Gastrocnemius medialis (tissue), 4 donors: ENCODE measurements at regions not wholly inside any gene's neighbourhood (a gene's known extent, or its start where the extent isn't known, plus 50 kb on each side); places are given as distances from the start of the nearest gene placed in this dataset.

Source experiments
- ATAC-seq, 2 donors: fragments of 150-250 bp; one replicate each; pipeline ENCODE4 v1.9.1; 2016
- DNase-seq, 2 donors: peaks; one replicate each; pipeline ENCODE4 v3.0.0-alpha.2; 2019
- H3K27ac ChIP-seq, 4 donors: fragments of 200-600 bp; sonication (generic); 1 replicate in 1 of 4; 2 replicates in 3 of 4; pipeline ENCODE4 v1.5.1; 2016 to 2018; ENCODE audit warnings: mild to moderate bottlenecking in 2 of 4, moderate library complexity in 1 of 4
- H3K27me3 ChIP-seq, 3 donors: fragments of 200-600 bp; sonication (generic) in 2 of 3; 1 replicate in 1 of 3; 2 replicates in 2 of 3; pipeline versions ENCODE4 v1.5.1 to v1.6.0; 2016 to 2019; ENCODE audit warnings: mild to moderate bottlenecking in 1 of 3, moderate library complexity in 1 of 3
- H3K36me3 ChIP-seq, 2 donors: fragments of 200-600 bp; sonication (generic) in 1 of 2; one replicate each; pipeline ENCODE4 v1.5.1; 2017 to 2018
- H3K4me1 ChIP-seq, 2 donors: fragments of 200-600 bp; sonication (generic) in 1 of 2; one replicate each; pipeline ENCODE4 v1.5.1; 2016 to 2017; ENCODE audit warnings: mild to moderate bottlenecking in 2 of 2
- H3K4me3 ChIP-seq, 4 donors: fragments of 200-600 bp; sonication (generic) in 3 of 4; 1 replicate in 1 of 4; 2 replicates in 3 of 4; pipeline ENCODE4 v1.5.1; 2016 to 2019; ENCODE audit warnings: mild to moderate bottlenecking in 2 of 4
- H3K9me3 ChIP-seq, 3 donors: fragments of 200-600 bp; sonication (generic) in 2 of 3; 1 replicate in 1 of 3; 2 replicates in 2 of 3; pipeline ENCODE4 v1.5.1; 2016 to 2019
- CTCF ChIP-seq, 5 experiments: fragments of 450-650 bp in 3 of 5; fragments of 200-600 bp in 2 of 5; sonication (generic) in 2 of 5; IDR thresholded peaks in 4 of 5; conservative IDR thresholded peaks in 1 of 5; 1 replicate in 4 of 5; 2 replicates in 1 of 5; pipeline ENCODE4 v1.5.1; 2016 to 2019; ENCODE audit warnings: antibody characterized with exemption in 5 of 5, mild to moderate bottlenecking in 3 of 5, moderate library complexity in 3 of 5
- POLR2A ChIP-seq, 2 donors: fragments of 450-650 bp; IDR thresholded peaks; one replicate each; pipeline ENCODE4 v1.6.1; 2017; ENCODE audit warnings: antibody characterized with exemption in 2 of 2, mild to moderate bottlenecking in 2 of 2, moderate library complexity in 2 of 2
- in situ Hi-C, 4 donors: fragments of 200-750 bp; cut with MboI; loops; one replicate each; pipeline versions ENCODE4 v1.15.0 to v1.8.0; 2017; ENCODE audit warnings: low sequenced_read_pairs in 4 of 4
- intact Hi-C: fragments of 100-400 bp; cut with DNase I; formaldehyde crosslinking; loops from one replicate; pipeline ENCODE4 v1.15.1; 2023; ENCODE audit warnings: low total_unique reads

DNA sequence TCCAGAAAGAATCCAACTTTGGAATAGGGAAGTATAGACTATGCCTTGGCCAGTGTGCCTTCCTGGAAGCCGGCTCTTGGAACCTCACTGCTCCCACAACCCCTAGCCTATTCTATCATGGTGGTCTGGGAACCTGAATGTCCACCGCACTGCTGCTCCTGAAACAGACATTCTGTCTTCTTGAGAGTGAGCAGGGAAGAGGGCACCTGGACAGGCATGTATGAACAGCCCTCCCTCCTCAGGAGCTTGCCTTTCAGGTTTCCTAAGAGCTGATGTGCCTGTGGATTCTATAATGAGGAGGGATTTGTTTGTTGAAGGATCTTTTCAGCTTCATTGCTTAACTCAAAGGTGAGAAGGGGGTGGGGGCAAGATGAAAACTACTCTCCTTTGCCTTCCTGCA, 55.1 kb upstream of the XPA start:
- intact Hi-C loops: no loop called here
- no peak overlapping the region for H3K4me3 ChIP-seq
- no peaks in the 10 kb centered on the region for H3K27me3 ChIP-seq
- DNase-seq (no peak), ATAC-seq (no peak)
- no peaks in the 10 kb centered on the region for H3K36me3 ChIP-seq
- no peaks in the 10 kb centered on the region for H3K4me1 ChIP-seq
- H3K9me3 ChIP-seq: no peaks in the 10 kb centered on the region
- in situ Hi-C loops: no loop called here
- H3K27ac ChIP-seq: no peak overlapping the region
- TF ChIP-seq POLR2A (IDR thresholded peaks at IDR 0.05) (no peak), CTCF (IDR thresholded peaks at IDR 0.05 in 4 of 5, conservative IDR thresholded peaks at IDR 0.05 in 1 of 5) (no peak)

GRCh38 chr9:97753364-97753763, 56.2 kb upstream of the XPA start:
- no peaks in the 10 kb centered on the region for H3K4me1 ChIP-seq
- TF ChIP-seq CTCF (IDR thresholded peaks at IDR 0.05 in 4 of 5, conservative IDR thresholded peaks at IDR 0.05 in 1 of 5) (no peak), POLR2A (IDR thresholded peaks at IDR 0.05) (no peak)
- H3K9me3 ChIP-seq: no peaks in the 10 kb centered on the region
- in situ Hi-C loops (no loop called here), intact Hi-C loops (no loop called here)
- no peaks in the 10 kb centered on the region for H3K36me3 ChIP-seq
- H3K27me3 ChIP-seq: no peaks in the 10 kb centered on the region
- ATAC-seq (no peak), DNase-seq (no peak)
- H3K4me3 ChIP-seq: no peak overlapping the region
- no peak overlapping the region for H3K27ac ChIP-seq

DNA sequence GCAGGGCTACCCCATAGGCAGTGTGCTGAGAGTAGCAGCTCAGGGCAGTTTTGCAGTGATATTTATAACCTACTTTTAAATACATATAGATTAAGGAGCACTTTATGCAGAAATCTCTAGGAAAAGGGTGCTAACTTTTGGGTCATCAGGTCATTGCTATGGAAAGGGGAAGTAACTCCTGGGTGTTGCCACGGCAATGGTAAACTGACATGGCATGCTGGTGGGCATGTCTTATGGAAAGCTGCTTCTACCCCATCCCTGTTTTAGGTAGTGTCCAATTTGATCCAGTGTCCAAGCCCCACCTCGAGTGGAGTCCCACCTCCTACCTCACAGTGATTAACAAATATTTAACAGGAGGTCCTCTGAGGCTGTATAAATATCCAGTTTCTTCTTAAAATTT, 56.8 kb upstream of the XPA start:
- no peaks in the 10 kb centered on the region for H3K36me3 ChIP-seq
- TF ChIP-seq CTCF (IDR thresholded peaks at IDR 0.05 in 4 of 5, conservative IDR thresholded peaks at IDR 0.05 in 1 of 5) (no peak), POLR2A (IDR thresholded peaks at IDR 0.05) (no peak)
- in situ Hi-C loops (no loop called here), intact Hi-C loops (no loop called here)
- H3K27me3 ChIP-seq: peaks cover 0 to 2% (median 0%) of the 10 kb centered on the region in 3 donors
- H3K9me3 ChIP-seq: no peaks in the 10 kb centered on the region
- no peak overlapping the region for H3K4me3 ChIP-seq
- no peak overlapping the region for H3K27ac ChIP-seq
- DNase-seq (no peak), ATAC-seq (no peak)
- no peaks in the 10 kb centered on the region for H3K4me1 ChIP-seq

DNA sequence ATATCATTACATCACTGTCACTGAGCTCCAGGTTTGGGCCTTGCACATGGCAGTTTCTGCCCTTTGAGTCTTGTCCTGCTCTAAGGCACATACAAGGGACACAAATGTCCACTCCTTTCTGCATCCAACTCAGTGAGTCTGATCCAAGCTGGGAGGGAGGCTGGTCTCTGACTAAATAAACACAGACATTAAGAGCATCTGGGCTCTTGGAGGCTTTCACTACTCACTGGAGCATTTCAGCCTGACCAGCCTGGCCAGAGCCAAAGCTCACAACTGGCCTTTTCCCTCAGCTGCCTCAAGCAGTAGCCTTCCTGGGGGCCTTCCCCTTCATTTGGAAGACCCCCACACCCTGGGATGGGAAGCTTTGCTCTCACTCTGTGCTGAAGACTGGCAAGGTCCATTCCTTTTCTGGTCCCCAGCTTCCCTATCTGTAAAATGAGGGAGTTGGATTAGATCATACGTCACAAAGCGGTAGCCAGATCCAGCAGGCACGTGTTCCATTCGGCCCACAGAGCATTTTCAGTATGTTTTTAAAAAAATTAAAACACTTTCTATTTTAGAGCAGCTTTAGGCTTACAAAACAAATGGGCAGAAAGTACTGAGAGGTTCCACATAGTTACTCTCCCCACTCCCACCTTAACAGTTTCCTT, 58.6 kb upstream of the XPA start:
- TF ChIP-seq POLR2A (IDR thresholded peaks at IDR 0.05) (no peak), CTCF (IDR thresholded peaks at IDR 0.05 in 4 of 5, conservative IDR thresholded peaks at IDR 0.05 in 1 of 5) (no peak)
- in situ Hi-C loops: no loop called here
- intact Hi-C loops: no loop called here
- Histone ChIP-seq H3K9me3 (no peaks in the 10 kb centered on the region), H3K27ac (no peak overlapping the region), H3K4me3 (no peak overlapping the region), H3K36me3 (no peaks in the 10 kb centered on the region), H3K27me3 (peaks cover 0 to 2% (median 0%) of the 10 kb centered on the region in 3 donors), H3K4me1 (no peaks in the 10 kb centered on the region)
- DNase-seq: no peak
- no peak for ATAC-seq

- intact Hi-C loops: no loop called here
- H3K9me3 ChIP-seq: no peaks in the 10 kb centered on the region
Observed at GRCh38 chr9:97756991-97757390, 59.9 kb upstream of the XPA start.

More at GRCh38 chr9:97756991-97757390, 59.9 kb upstream of the XPA start:
- DNase-seq: no peak
- in situ Hi-C loops: no loop called here
- peaks cover 0 to 2% (median 0%) of the 10 kb centered on the region in 3 donors for H3K27me3 ChIP-seq
- no peak overlapping the region for H3K4me3 ChIP-seq
- no peak for TF ChIP-seq CTCF (IDR thresholded peaks at IDR 0.05 in 4 of 5, conservative IDR thresholded peaks at IDR 0.05 in 1 of 5)
- TF ChIP-seq POLR2A (IDR thresholded peaks at IDR 0.05): no peak
- no peak for ATAC-seq
- H3K4me1 ChIP-seq: no peaks in the 10 kb centered on the region
- H3K36me3 ChIP-seq: no peaks in the 10 kb centered on the region
- no peak overlapping the region for H3K27ac ChIP-seq
